Fibroblast of skin of left quadriceps (primary cell): ENCODE measurements at regions not wholly inside any gene's neighbourhood (a gene's known extent, or its start where the extent isn't known, plus 50 kb on each side); places are given as distances from the start of the nearest gene placed in this dataset.
"Not testable (repeated sequence)": the region's sequence is repeated elsewhere in the genome, so short reads cannot be mapped to it uniquely, and the experiment has no call there.

Experiments used
- DNase-seq, 2 experiments: peaks; one replicate each; pipeline ENCODE4 v3.0.0-alpha.2; 2013; ENCODE audit warnings: low read depth in 2 of 2

GRCh38 chr2:187782301-187782700 lies 228.1 kb upstream of the TFPI start:
- DNase-seq: no peak

GRCh38 chr2:187783446-187783845 lies 229.2 kb upstream of the TFPI start:
- no peak for DNase-seq

GRCh38 chr2:187784138-187784537 lies 229.9 kb upstream of the TFPI start:
- DNase-seq: not testable (repeated sequence)

GRCh38 chr2:187799601-187800000 lies 245.4 kb upstream of the TFPI start:
- DNase-seq: no peak

GRCh38 chr2:187803816-187804215 lies 249.6 kb upstream of the TFPI start:
- DNase-seq: no peak

- no peak for DNase-seq
These were observed 260.9 kb upstream of the TFPI start for GRCh38 chr2:187815113-187815512.

GRCh38 chr2:187819624-187820023 lies 265.4 kb upstream of the TFPI start:
- DNase-seq: no peak

GRCh38 chr2:187825108-187825507 lies 270.9 kb upstream of the TFPI start:
- no peak for DNase-seq

- no peak for DNase-seq
These were observed 271.8 kb upstream of the TFPI start for GRCh38 chr2:187826023-187826422.

- no peak for DNase-seq
These were observed 280.6 kb upstream of the TFPI start for GRCh38 chr2:187834787-187835186.

- no peak for DNase-seq
These were observed 284.5 kb upstream of the TFPI start for GRCh38 chr2:187838690-187839089.

- no peak for DNase-seq
These were observed 288.1 kb upstream of the TFPI start for GRCh38 chr2:187842315-187842714.

- DNase-seq: peak; percentile 32 to 42
These were observed 289.0 kb upstream of the TFPI start for GRCh38 chr2:187842978-187843847.

- no peak for DNase-seq
These were observed 293.3 kb upstream of the TFPI start for GRCh38 chr2:187847245-187848208.

GRCh38 chr2:187851955-187852561 lies 297.8 kb upstream of the TFPI start:
- no peak for DNase-seq

- no peak for DNase-seq
These were observed 299.2 kb upstream of the TFPI start for GRCh38 chr2:187853381-187853791.

- no peak for DNase-seq
These were observed 300.6 kb upstream of the TFPI start for GRCh38 chr2:187854801-187855200.

- no peak for DNase-seq
These were observed 301.5 kb upstream of the TFPI start for GRCh38 chr2:187855689-187856088.

GRCh38 chr2:187857826-187858225 lies 303.6 kb upstream of the TFPI start:
- DNase-seq: no peak

- no peak for DNase-seq
These were observed 308.5 kb upstream of the TFPI start for GRCh38 chr2:187862715-187863114.

GRCh38 chr2:187865025-187865424 lies 310.8 kb upstream of the TFPI start:
- no peak for DNase-seq

- DNase-seq: no peak
These were observed 312.9 kb upstream of the TFPI start for GRCh38 chr2:187867165-187867564.
